ENCODE measurements at regions not wholly inside any gene's neighbourhood (a gene's known extent, or its start where the extent isn't known, plus 50 kb on each side); places are given as distances from the start of the nearest gene placed in this dataset.

DNA sequence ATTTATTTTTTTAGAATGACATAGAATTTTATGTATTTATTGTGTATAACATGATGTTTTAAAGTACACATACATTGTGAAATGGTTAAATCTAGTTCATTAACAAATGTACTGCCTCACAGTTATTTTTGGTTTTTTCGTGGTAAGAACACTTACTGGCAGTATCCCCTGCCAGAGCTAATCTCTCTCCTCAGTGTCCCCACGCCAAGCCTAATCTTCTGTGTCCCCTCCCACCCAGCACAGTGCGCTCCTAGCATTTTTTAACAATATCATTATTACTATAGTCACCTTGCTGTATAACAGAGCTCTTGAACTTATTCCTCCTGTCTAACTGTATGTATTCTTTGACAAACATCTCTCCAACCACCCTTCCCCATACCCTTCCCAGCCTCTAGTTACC lies 333.2 kb downstream of the GABRB3 start:
- TF ChIP-seq ZSCAN20 (CRISPR knock-in tag; IDR thresholded peaks at IDR 0.05), result no peak
- TF ChIP-seq, protein P1, sequence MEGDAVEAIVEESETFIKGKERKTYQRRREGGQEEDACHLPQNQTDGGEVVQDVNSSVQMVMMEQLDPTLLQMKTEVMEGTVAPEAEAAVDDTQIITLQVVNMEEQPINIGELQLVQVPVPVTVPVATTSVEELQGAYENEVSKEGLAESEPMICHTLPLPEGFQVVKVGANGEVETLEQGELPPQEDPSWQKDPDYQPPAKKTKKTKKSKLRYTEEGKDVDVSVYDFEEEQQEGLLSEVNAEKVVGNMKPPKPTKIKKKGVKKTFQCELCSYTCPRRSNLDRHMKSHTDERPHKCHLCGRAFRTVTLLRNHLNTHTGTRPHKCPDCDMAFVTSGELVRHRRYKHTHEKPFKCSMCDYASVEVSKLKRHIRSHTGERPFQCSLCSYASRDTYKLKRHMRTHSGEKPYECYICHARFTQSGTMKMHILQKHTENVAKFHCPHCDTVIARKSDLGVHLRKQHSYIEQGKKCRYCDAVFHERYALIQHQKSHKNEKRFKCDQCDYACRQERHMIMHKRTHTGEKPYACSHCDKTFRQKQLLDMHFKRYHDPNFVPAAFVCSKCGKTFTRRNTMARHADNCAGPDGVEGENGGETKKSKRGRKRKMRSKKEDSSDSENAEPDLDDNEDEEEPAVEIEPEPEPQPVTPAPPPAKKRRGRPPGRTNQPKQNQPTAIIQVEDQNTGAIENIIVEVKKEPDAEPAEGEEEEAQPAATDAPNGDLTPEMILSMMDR (IDR thresholded peaks at IDR 0.05), result no peak
- TF ChIP-seq GATA3 (IDR thresholded peaks at IDR 0.05; ENCODE audit: borderline replicate concordance), result no peak
- no peak for TF ChIP-seq NFE2L2 (conservative IDR thresholded peaks at IDR 0.05; ENCODE audit: low read length)
- TF ChIP-seq, protein P2, sequence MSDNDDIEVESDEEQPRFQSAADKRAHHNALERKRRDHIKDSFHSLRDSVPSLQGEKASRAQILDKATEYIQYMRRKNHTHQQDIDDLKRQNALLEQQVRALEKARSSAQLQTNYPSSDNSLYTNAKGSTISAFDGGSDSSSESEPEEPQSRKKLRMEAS (IDR thresholded peaks at IDR 0.05), result no peak
- no peak for TF ChIP-seq RFX5 (IDR thresholded peaks at IDR 0.05)
- no peak for TF ChIP-seq ZC3H11A (IDR thresholded peaks at IDR 0.05)
- TF ChIP-seq HOXA7 (CRISPR knock-in tag; IDR thresholded peaks at IDR 0.05), result no peak
- TF ChIP-seq ESRRA (IDR thresholded peaks at IDR 0.05; ENCODE audit: borderline replicate concordance, low read length), result no peak
- TF ChIP-seq SMC3 (IDR thresholded peaks at IDR 0.05), result no peak
- TF ChIP-seq JUN (IDR thresholded peaks at IDR 0.05), result no peak

Data from A549 (cell line).